Immature natural killer cell (primary cell): ENCODE measurements at regions not wholly inside any gene's neighbourhood (a gene's known extent, or its start where the extent isn't known, plus 50 kb on each side); places are given as distances from the start of the nearest gene placed in this dataset.

ENCODE experiments used
- DNase-seq, 3 donors: peaks; one replicate each; pipeline ENCODE4 v3.0.0; 2022; ENCODE audit warnings: mixed read lengths in 1 of 3
- H3K27ac Mint-ChIP-seq, 6 donors: one replicate each; pipeline ENCODE4 v1.8.0; 2020; ENCODE audit warnings: mixed read lengths in 6 of 6, mild to moderate bottlenecking in 5 of 6, inconsistent platforms in 4 of 6, moderate library complexity in 3 of 6
- H3K27me3 Mint-ChIP-seq, 3 donors: one replicate each; pipeline ENCODE4 v1.8.0; 2020 to 2021; ENCODE audit warnings: low read depth in 3 of 3, mild to moderate bottlenecking in 3 of 3, mixed read lengths in 3 of 3, moderate library complexity in 3 of 3, inconsistent platforms in 1 of 3
- H3K36me3 Mint-ChIP-seq, 3 donors: one replicate each; pipeline ENCODE4 v1.8.0; 2020; ENCODE audit warnings: mixed read lengths in 3 of 3, inconsistent platforms in 2 of 3, mild to moderate bottlenecking in 2 of 3
- H3K4me1 Mint-ChIP-seq, 2 donors: one replicate each; pipeline ENCODE4 v1.8.0; 2020; ENCODE audit warnings: inconsistent platforms in 2 of 2, mild to moderate bottlenecking in 2 of 2, mixed read lengths in 2 of 2, moderate library complexity in 1 of 2
- H3K4me3 Mint-ChIP-seq, 5 donors: one replicate each; pipeline ENCODE4 v1.8.0; 2020; ENCODE audit warnings: mild to moderate bottlenecking in 5 of 5, mixed read lengths in 5 of 5, inconsistent platforms in 3 of 5, moderate library complexity in 3 of 5
- H3K9me3 Mint-ChIP-seq, 6 donors: one replicate each; pipeline ENCODE4 v1.8.0; 2020; ENCODE audit warnings: mild to moderate bottlenecking in 6 of 6, mixed read lengths in 6 of 6, inconsistent platforms in 4 of 6, moderate library complexity in 3 of 6

- DNase-seq = no peak
- H3K27me3 Mint-ChIP-seq = peaks cover 0 to 5% (median 3%) of the 10 kb centered on the region in 3 donors
- H3K4me1 Mint-ChIP-seq = no peaks in the 10 kb centered on the region
- H3K4me3 Mint-ChIP-seq = no peak overlapping the region
- no peaks in the 10 kb centered on the region for H3K9me3 Mint-ChIP-seq
- H3K27ac Mint-ChIP-seq = no peak overlapping the region
- no peaks in the 10 kb centered on the region for H3K36me3 Mint-ChIP-seq
Measured at GRCh38 chr12:105745811-105746210, 392.9 kb downstream of the NUAK1 start.

GRCh38 chr12:105748806-105749600, 389.8 kb downstream of the NUAK1 start:
- H3K4me1 Mint-ChIP-seq = no peaks in the 10 kb centered on the region
- H3K27ac Mint-ChIP-seq = no peak overlapping the region
- peaks cover 0 to 3% (median 0%) of the 10 kb centered on the region in 3 donors for H3K27me3 Mint-ChIP-seq
- H3K36me3 Mint-ChIP-seq = no peaks in the 10 kb centered on the region
- no peaks in the 10 kb centered on the region for H3K9me3 Mint-ChIP-seq
- H3K4me3 Mint-ChIP-seq = no peak overlapping the region
- DNase-seq = no peak

GRCh38 chr12:105750096-105750495, 388.7 kb downstream of the NUAK1 start:
- Mint-ChIP-seq H3K4me3 (no peak overlapping the region), H3K9me3 (no peaks in the 10 kb centered on the region), H3K27me3 (peaks cover 0 to 3% (median 0%) of the 10 kb centered on the region in 3 donors), H3K36me3 (no peaks in the 10 kb centered on the region), H3K4me1 (no peaks in the 10 kb centered on the region), H3K27ac (no peak overlapping the region)
- DNase-seq = no peak

- Mint-ChIP-seq H3K27ac (no peak overlapping the region), H3K4me1 (no peaks in the 10 kb centered on the region), H3K36me3 (no peaks in the 10 kb centered on the region), H3K4me3 (no peak overlapping the region), H3K9me3 (no peaks in the 10 kb centered on the region), H3K27me3 (peaks cover 0 to 3% (median 0%) of the 10 kb centered on the region in 3 donors)
- no peak for DNase-seq
Measured at GRCh38 chr12:105754313-105754712, 384.4 kb downstream of the NUAK1 start.

- Mint-ChIP-seq H3K27ac (no peak overlapping the region), H3K4me1 (no peaks in the 10 kb centered on the region), H3K27me3 (peaks cover 0 to 6% (median 4%) of the 10 kb centered on the region in 3 donors), H3K9me3 (no peaks in the 10 kb centered on the region), H3K4me3 (no peak overlapping the region), H3K36me3 (no peaks in the 10 kb centered on the region)
- DNase-seq = no peak
Measured at GRCh38 chr12:105756961-105757360, 381.8 kb downstream of the NUAK1 start.

- peaks cover 0 to 3% (median 0%) of the 10 kb centered on the region in 3 donors for H3K36me3 Mint-ChIP-seq
- H3K4me1 Mint-ChIP-seq = no peaks in the 10 kb centered on the region
- no peak overlapping the region for H3K4me3 Mint-ChIP-seq
- H3K27ac Mint-ChIP-seq = no peak overlapping the region
- DNase-seq = no peak
- H3K27me3 Mint-ChIP-seq = peaks cover 3 to 7% (median 7%) of the 10 kb centered on the region in 3 donors
- peaks cover 0 to 5% (median 0%) of the 10 kb centered on the region in 6 donors for H3K9me3 Mint-ChIP-seq
Measured at GRCh38 chr12:105759149-105759548, 379.6 kb downstream of the NUAK1 start.

- no peak for DNase-seq
- H3K27me3 Mint-ChIP-seq = peaks cover 3 to 7% (median 7%) of the 10 kb centered on the region in 3 donors
- H3K9me3 Mint-ChIP-seq = peaks cover 0 to 5% (median 0%) of the 10 kb centered on the region in 6 donors
Measured at GRCh38 chr12:105761075-105761474, 377.7 kb downstream of the NUAK1 start.

GRCh38 chr12:105764216-105764835, 374.4 kb downstream of the NUAK1 start:
- no peak overlapping the region for H3K4me3 Mint-ChIP-seq
- no peak for DNase-seq
- H3K36me3 Mint-ChIP-seq = peaks cover 0 to 3% (median 0%) of the 10 kb centered on the region in 3 donors
- peaks cover 0 to 5% (median 0%) of the 10 kb centered on the region in 6 donors for H3K9me3 Mint-ChIP-seq
- peaks cover 3 to 10% (median 3%) of the 10 kb centered on the region in 3 donors for H3K27me3 Mint-ChIP-seq
- no peak overlapping the region for H3K27ac Mint-ChIP-seq
- H3K4me1 Mint-ChIP-seq = no peaks in the 10 kb centered on the region

More at GRCh38 chr12:105761075-105761474, 377.7 kb downstream of the NUAK1 start:
- Mint-ChIP-seq H3K4me1 (no peaks in the 10 kb centered on the region), H3K27ac (no peak overlapping the region), H3K36me3 (peaks cover 0 to 3% (median 0%) of the 10 kb centered on the region in 3 donors), H3K4me3 (no peak overlapping the region)

GRCh38 chr12:105765053-105766014, 373.4 kb downstream of the NUAK1 start:
- no peak overlapping the region for H3K4me3 Mint-ChIP-seq
- peaks cover 1 to 6% (median 3%) of the 10 kb centered on the region in 3 donors for H3K27me3 Mint-ChIP-seq
- no peak for DNase-seq
- H3K36me3 Mint-ChIP-seq = peaks cover 0 to 3% (median 0%) of the 10 kb centered on the region in 3 donors
- no peak overlapping the region for H3K27ac Mint-ChIP-seq
- H3K4me1 Mint-ChIP-seq = no peaks in the 10 kb centered on the region
- H3K9me3 Mint-ChIP-seq = peaks cover 0 to 5% (median 0%) of the 10 kb centered on the region in 6 donors

- no peak overlapping the region for H3K27ac Mint-ChIP-seq
- peaks cover 0 to 3% (median 0%) of the 10 kb centered on the region in 3 donors for H3K36me3 Mint-ChIP-seq
- H3K4me3 Mint-ChIP-seq = no peak overlapping the region
- peaks cover 1 to 7% (median 6%) of the 10 kb centered on the region in 3 donors for H3K27me3 Mint-ChIP-seq
- peaks cover 0 to 5% (median 0%) of the 10 kb centered on the region in 6 donors for H3K9me3 Mint-ChIP-seq
- no peak for DNase-seq
- no peaks in the 10 kb centered on the region for H3K4me1 Mint-ChIP-seq
Measured at GRCh38 chr12:105766029-105766428, 372.7 kb downstream of the NUAK1 start.

GRCh38 chr12:105769486-105769885, 369.3 kb downstream of the NUAK1 start:
- Mint-ChIP-seq H3K27me3 (peaks cover 2 to 7% (median 3%) of the 10 kb centered on the region in 3 donors), H3K36me3 (no peaks in the 10 kb centered on the region), H3K4me3 (no peak overlapping the region), H3K4me1 (no peaks in the 10 kb centered on the region), H3K27ac (no peak overlapping the region), H3K9me3 (peaks cover 0 to 2% (median 0%) of the 10 kb centered on the region in 6 donors)
- DNase-seq = no peak

GRCh38 chr12:105773471-105773870, 365.3 kb downstream of the NUAK1 start:
- Mint-ChIP-seq H3K9me3 (peaks cover 0 to 2% (median 0%) of the 10 kb centered on the region in 6 donors), H3K4me3 (no peak overlapping the region), H3K27ac (no peak overlapping the region), H3K36me3 (no peaks in the 10 kb centered on the region), H3K4me1 (no peaks in the 10 kb centered on the region), H3K27me3 (peaks cover 2 to 4% (median 3%) of the 10 kb centered on the region in 3 donors)
- no peak for DNase-seq

- no peak for DNase-seq
- peaks cover 0 to 2% (median 0%) of the 10 kb centered on the region in 6 donors for H3K9me3 Mint-ChIP-seq
- no peaks in the 10 kb centered on the region for H3K4me1 Mint-ChIP-seq
- no peak overlapping the region for H3K4me3 Mint-ChIP-seq
- H3K27ac Mint-ChIP-seq = no peak overlapping the region
- peaks cover 2 to 4% (median 3%) of the 10 kb centered on the region in 3 donors for H3K27me3 Mint-ChIP-seq
- H3K36me3 Mint-ChIP-seq = no peaks in the 10 kb centered on the region
Measured at GRCh38 chr12:105774037-105774436, 364.7 kb downstream of the NUAK1 start.
